ENCODE measurements at regions not wholly inside any gene's neighbourhood (a gene's known extent, or its start where the extent isn't known, plus 50 kb on each side); places are given as distances from the start of the nearest gene placed in this dataset.

DNA sequence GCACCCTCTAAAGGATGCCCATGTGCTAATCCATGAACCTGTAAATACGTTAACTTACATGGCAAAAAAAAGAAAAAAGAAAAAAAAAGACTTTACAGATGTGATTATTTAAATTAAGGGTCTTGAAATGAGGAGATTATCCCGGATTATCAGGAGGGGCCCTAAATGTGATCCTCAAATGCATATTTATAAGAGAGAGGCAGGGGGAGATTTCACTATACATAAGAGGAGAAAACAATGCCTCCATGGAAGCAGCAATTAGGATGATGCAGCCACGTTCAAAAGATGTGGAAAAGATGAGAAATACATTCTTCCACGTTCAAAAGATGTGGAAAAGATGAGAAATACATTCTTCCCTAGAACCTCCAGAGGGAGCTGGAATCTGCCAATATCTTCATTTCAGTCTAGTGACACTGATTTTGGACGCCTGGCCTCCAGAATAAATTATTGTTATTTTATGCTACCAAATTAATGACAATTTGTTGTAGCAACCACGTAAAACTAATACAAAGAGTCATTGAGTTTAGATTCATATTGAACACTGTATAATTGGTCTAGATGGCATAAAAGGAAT is 328.4 kb upstream of the GNAI1 start:
- no peak for TF ChIP-seq Cebpa-rat (IDR thresholded peaks at IDR 0.05)
- Histone ChIP-seq H3K36me3 (no peaks in the 10 kb centered on the region), H3K4me1 (no peaks in the 10 kb centered on the region), H3K27me3 (no peaks in the 10 kb centered on the region), H4K20me1 (no peaks in the 10 kb centered on the region), H3K4me2 (no peak overlapping the region), H3K9ac (no peak overlapping the region), H3K27ac (no peak overlapping the region), H3K9me3 (replicated peaks in 1 of 11) (no peaks in the 10 kb centered on the region), H3K4me3 (no peak overlapping the region)

DNA sequence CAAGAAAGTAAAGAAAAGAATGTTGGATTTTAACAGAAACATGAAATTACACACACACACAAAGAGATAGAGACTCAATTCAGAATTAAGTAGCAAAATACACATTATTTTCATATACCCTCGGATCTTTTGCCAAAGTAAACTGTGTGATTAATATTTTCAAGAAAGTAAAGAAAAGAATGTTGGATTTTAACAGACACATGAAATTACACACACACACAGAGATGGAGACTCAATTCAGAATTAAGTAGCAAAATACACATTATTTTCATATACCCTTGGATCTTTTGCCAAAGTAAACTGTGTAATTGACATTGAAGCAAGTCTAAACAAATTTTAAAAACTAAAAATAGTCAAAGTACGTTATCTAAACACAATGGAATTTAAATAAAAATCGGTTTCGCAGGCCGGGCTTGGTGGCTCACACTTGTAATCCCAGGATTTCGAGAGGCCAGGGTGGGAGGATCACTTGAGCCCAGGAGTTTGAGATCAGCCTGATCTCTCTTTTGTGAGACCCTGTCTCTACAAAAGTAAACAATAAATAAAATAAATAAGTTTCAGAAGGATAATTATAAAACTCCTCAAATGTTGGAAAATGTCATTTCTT is 337.3 kb upstream of the MAGI2 start:
- Histone ChIP-seq H4K20me1 (no peaks in the 10 kb centered on the region), H3K9ac (no peak overlapping the region), H3K27ac (no peak overlapping the region), H3K4me3 (no peak overlapping the region), H3K4me1 (no peaks in the 10 kb centered on the region), H3K27me3 (no peaks in the 10 kb centered on the region), H3K4me2 (no peak overlapping the region), H3K36me3 (no peaks in the 10 kb centered on the region), H3K9me3 (replicated peaks in 1 of 11) (no peaks in the 10 kb centered on the region)
- TF ChIP-seq Cebpa-rat (IDR thresholded peaks at IDR 0.05) = no peak

GRCh38 chr7:79789584-79790345 is 336.3 kb upstream of the MAGI2 start:
- Histone ChIP-seq H3K4me2 (no peak overlapping the region), H3K27me3 (no peaks in the 10 kb centered on the region), H3K4me1 (no peaks in the 10 kb centered on the region), H3K9me3 (replicated peaks in 1 of 11) (no peaks in the 10 kb centered on the region), H3K36me3 (no peaks in the 10 kb centered on the region), H3K27ac (no peak overlapping the region), H3K4me3 (no peak overlapping the region), H4K20me1 (no peaks in the 10 kb centered on the region), H3K9ac (no peak overlapping the region)
- TF ChIP-seq Cebpa-rat (IDR thresholded peaks at IDR 0.05) = no peak

- Histone ChIP-seq H3K27ac (no peak overlapping the region), H3K9ac (no peak overlapping the region), H3K4me1 (no peaks in the 10 kb centered on the region), H3K4me2 (no peak overlapping the region), H4K20me1 (no peaks in the 10 kb centered on the region), H3K36me3 (no peaks in the 10 kb centered on the region), H3K27me3 (no peaks in the 10 kb centered on the region), H3K4me3 (no peak overlapping the region), H3K9me3 (replicated peaks in 1 of 11) (no peaks in the 10 kb centered on the region)
- no peak for TF ChIP-seq Cebpa-rat (IDR thresholded peaks at IDR 0.05)
Measured at GRCh38 chr7:79787623-79788022, 334.2 kb upstream of the MAGI2 start.

- Histone ChIP-seq H3K9me3 (replicated peaks in 1 of 11) (no peaks in the 10 kb centered on the region), H4K20me1 (no peaks in the 10 kb centered on the region), H3K4me2 (no peak overlapping the region), H3K27me3 (no peaks in the 10 kb centered on the region), H3K4me3 (no peak overlapping the region), H3K4me1 (no peaks in the 10 kb centered on the region), H3K9ac (no peak overlapping the region), H3K36me3 (no peaks in the 10 kb centered on the region), H3K27ac (no peak overlapping the region)
- no peak for TF ChIP-seq Cebpa-rat (IDR thresholded peaks at IDR 0.05)
Measured at GRCh38 chr7:79787096-79787495, 333.6 kb upstream of the MAGI2 start.

GRCh38 chr7:79786187-79786586 is 332.7 kb upstream of the MAGI2 start:
- Histone ChIP-seq H3K27ac (no peak overlapping the region), H3K36me3 (no peaks in the 10 kb centered on the region), H3K9ac (no peak overlapping the region), H3K4me3 (no peak overlapping the region), H4K20me1 (no peaks in the 10 kb centered on the region), H3K27me3 (no peaks in the 10 kb centered on the region), H3K4me1 (no peaks in the 10 kb centered on the region), H3K4me2 (no peak overlapping the region), H3K9me3 (replicated peaks in 1 of 11) (no peaks in the 10 kb centered on the region)
- no peak for TF ChIP-seq Cebpa-rat (IDR thresholded peaks at IDR 0.05)

DNA sequence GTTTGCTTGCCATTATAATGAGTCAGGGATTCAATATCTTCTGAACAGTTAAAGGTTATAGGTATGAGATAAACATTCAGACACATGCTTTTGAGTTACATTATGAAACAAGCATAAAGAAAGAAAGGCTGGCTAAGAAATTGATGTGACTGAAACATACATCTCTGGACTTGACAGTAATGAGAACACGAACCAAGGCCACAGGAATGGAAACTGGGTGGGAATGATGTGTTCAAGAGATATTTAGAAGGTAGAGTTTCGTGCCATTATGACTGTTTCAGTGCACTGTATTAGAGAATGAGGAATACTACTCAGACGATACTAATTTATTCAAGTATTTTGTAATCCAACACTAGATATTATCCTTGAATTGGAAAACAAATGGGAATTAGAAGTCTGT is 332.1 kb upstream of the MAGI2 start:
- Histone ChIP-seq H3K4me1 (no peaks in the 10 kb centered on the region), H3K4me2 (no peak overlapping the region), H3K4me3 (no peak overlapping the region), H4K20me1 (no peaks in the 10 kb centered on the region), H3K9ac (no peak overlapping the region), H3K9me3 (replicated peaks in 1 of 11) (no peaks in the 10 kb centered on the region), H3K36me3 (no peaks in the 10 kb centered on the region), H3K27me3 (no peaks in the 10 kb centered on the region), H3K27ac (no peak overlapping the region)
- no peak for TF ChIP-seq Cebpa-rat (IDR thresholded peaks at IDR 0.05)

DNA sequence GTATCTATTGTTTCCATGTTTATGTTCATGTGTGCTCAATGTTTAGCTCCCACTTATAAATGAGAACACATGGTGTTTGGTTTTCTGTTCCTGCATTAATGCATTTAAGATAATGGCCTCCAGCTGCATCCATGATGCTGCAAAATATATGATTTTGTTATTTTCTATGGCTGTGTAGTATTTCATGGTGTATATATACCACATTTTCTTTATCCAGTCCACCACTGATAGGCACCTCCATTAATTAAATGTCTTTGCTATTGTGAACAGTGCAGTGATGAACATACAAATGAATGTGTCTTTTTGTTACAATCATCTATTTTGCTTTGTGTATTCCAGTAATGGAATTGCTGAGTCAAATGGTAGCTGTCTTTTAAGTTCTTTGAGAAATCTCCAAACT is 329.4 kb upstream of the MAGI2 start:
- Histone ChIP-seq H3K4me2 (no peak overlapping the region), H3K9me3 (replicated peaks in 1 of 11) (no peaks in the 10 kb centered on the region), H3K36me3 (no peaks in the 10 kb centered on the region), H3K27ac (no peak overlapping the region), H3K4me3 (no peak overlapping the region), H3K4me1 (peaks cover 0 to 18% (median 0%) of the 10 kb centered on the region in 10 experiments; a peak in 6 of 20 replicates), H4K20me1 (no peaks in the 10 kb centered on the region), H3K9ac (no peak overlapping the region), H3K27me3 (no peaks in the 10 kb centered on the region)
- TF ChIP-seq Cebpa-rat (IDR thresholded peaks at IDR 0.05) = no peak

DNA sequence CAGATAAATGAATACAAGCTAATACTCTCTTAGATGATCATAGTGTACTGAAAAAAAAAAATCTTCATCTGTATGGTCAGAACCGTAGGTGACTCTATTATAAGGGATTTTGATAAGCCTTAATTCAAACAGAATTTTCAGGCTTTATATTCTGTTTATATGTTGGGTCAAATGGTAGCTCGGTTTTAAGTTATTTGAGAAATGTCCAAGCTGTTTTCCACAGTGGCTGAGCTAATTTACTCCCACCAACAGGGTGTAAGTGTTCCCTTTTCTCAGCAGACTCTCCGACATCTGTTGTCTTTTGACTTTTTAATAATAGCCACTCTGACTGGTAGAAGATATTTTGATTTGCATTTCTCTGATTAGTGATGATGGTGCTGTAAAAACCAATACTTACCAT is 328.8 kb upstream of the MAGI2 start:
- Histone ChIP-seq H3K4me1 (peaks cover 0 to 21% (median 0%) of the 10 kb centered on the region in 10 experiments; a peak in 6 of 20 replicates), H3K4me3 (no peak overlapping the region), H3K9me3 (replicated peaks in 1 of 11) (no peaks in the 10 kb centered on the region), H3K27ac (no peak overlapping the region), H3K4me2 (no peak overlapping the region), H3K36me3 (no peaks in the 10 kb centered on the region), H3K27me3 (no peaks in the 10 kb centered on the region), H3K9ac (no peak overlapping the region), H4K20me1 (no peaks in the 10 kb centered on the region)
- no peak for TF ChIP-seq Cebpa-rat (IDR thresholded peaks at IDR 0.05)

GRCh38 chr7:79781716-79782115 is 328.2 kb upstream of the MAGI2 start:
- no peaks in the 10 kb centered on the region for H3K36me3 ChIP-seq
- H3K4me2 ChIP-seq = no peak overlapping the region
- TF ChIP-seq Cebpa-rat (IDR thresholded peaks at IDR 0.05) = no peak
- no peaks in the 10 kb centered on the region for H3K9me3 ChIP-seq (replicated peaks in 1 of 11)
- no peaks in the 10 kb centered on the region for H4K20me1 ChIP-seq
- H3K9ac ChIP-seq = no peak overlapping the region
- no peak overlapping the region for H3K27ac ChIP-seq
- no peak overlapping the region for H3K4me3 ChIP-seq
- no peaks in the 10 kb centered on the region for H3K27me3 ChIP-seq
- peaks cover 0 to 21% (median 0%) of the 10 kb centered on the region in 10 experiments; a peak in 6 of 20 replicates for H3K4me1 ChIP-seq
